Fibroblast of villous mesenchyme (primary cell): ENCODE measurements at regions not wholly inside any gene's neighbourhood (a gene's known extent, or its start where the extent isn't known, plus 50 kb on each side); places are given as distances from the start of the nearest gene placed in this dataset.

ENCODE experiments used
- DNase-seq: peaks from one replicate; pipeline ENCODE4 v3.0.0-alpha.2; 2010; ENCODE audit warnings: low read depth
- H3K4me3 ChIP-seq: 2 replicates; pipeline ENCODE4 v1.5.1; 2011; ENCODE audit warnings: low read depth, mild to moderate bottlenecking, low read length
- CTCF ChIP-seq: IDR thresholded peaks from 2 replicates; pipeline ENCODE4 v1.5.1; 2012; ENCODE audit warnings: low read depth, mild to moderate bottlenecking, low read length; ENCODE audit not compliant: insufficient read depth

GRCh38 chr7:46567858-46568257 is 646.8 kb upstream of the IGFBP3 start:
- no peak overlapping the region for H3K4me3 ChIP-seq
- no peak for TF ChIP-seq CTCF

GRCh38 chr7:46566097-46566774 is 645.2 kb upstream of the IGFBP3 start:
- no peak for DNase-seq
- TF ChIP-seq CTCF, result no peak
- H3K4me3 ChIP-seq, result no peak overlapping the region

More at GRCh38 chr7:46567858-46568257, 646.8 kb upstream of the IGFBP3 start:
- DNase-seq, result no peak

DNA sequence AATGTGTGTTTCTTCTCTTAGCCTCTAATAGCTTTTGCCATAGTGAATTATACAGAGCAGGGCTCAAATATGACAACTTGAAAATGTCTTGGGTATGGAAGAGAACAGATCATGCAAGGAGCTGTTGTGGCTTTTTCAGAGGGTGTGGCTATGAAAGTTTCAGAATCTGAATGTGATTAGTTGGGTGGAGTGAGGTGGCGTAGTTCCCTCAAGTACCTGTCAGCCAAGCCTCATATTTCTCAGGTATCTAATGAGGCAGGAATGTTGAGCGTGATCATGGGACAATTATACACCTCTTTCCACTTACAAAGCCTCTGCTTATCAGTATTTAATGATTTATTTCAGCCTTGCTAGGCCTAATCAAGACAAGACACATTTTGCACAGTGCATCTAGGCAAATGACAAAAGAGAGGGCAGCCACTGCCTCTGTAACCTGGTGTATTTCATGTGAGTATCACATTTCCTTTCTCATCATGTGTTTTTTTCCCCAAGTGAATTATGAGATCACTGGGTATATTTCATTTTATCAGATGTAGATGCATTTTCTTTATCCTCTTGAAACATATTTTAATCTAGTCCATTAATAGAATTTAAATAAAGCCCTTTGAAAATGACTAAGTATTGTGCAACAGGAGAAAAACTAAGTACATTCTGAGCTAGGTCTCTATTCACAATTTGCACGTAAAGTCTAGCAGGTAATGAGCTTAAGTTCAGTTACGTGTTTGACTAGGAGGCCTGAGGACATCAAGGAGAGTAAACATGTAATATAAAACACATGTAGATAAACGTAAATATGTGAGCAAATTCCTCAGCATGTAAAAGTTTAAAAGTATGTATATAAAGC is 644.4 kb upstream of the IGFBP3 start:
- no peak for DNase-seq
- no peak overlapping the region for H3K4me3 ChIP-seq
- TF ChIP-seq CTCF, result no peak

DNA sequence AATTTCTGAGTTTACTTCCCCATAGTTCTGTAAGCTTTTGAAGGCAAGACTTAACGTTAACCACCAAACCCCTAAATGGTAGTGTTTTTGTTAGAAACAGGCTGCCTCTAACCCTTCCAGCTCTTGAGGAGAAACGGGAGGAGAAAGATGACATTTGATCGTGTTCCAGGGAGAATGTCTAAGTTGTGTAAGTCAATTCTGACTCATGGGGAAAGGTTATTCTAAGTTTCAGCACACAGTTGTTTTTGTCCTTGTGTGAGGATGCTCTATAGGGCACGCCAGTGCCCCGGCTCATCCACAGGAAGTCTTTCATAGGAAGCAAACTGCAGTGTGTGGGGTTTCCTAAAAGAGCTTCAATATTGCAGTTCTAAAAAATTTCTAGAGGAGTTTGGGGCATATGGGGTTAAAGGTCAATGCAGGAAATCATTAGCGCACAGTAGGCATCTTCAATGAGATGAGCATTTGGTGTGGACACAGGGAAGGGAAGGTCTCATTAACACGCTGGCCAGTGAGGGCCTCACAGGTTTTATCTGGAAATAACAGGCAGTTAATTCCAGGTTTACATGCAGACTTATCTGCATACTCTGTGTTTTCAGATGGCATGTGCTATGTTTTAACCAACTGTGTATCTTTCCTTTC is 638.2 kb upstream of the IGFBP3 start:
- peak; percentile 90 for DNase-seq
- TF ChIP-seq CTCF, result no peak
- H3K4me3 ChIP-seq, result no peak overlapping the region

DNA sequence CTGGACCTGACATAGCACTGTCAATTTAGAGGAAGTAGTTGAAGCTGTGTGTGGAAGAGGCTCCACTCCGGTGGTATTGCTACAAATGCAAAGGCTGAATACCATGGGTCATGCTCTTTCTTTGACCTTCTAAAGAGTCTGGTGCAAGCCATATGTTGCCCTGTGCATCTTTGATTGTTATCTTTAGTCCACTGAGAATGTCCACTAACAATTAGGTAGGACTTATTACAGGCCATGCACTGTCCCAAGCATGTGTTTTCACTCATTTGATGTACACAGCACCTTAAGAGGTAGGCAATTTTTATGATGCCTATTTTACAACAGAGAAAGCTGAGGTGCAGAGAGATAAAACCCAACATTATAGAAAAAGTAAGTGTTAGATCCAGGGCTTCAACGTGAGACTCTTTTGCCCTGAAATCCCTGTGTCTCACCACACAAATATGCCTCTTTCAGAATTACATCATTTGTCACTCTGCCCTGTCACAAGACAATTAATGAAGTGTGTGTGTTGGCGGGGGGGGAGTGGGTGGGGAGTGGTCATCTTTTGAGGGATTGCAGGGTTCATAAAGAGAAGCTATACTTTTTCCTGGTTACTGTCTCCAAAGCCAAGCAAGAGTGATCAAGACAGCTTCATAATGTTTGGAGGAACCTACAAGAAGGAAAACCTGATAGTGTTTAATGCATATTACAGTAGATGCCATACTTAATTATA is 637.6 kb upstream of the IGFBP3 start:
- peak; percentile 63 for DNase-seq

More for the DNA sequence above, 637.6 kb upstream of the IGFBP3 start:
- no peak for TF ChIP-seq CTCF
- H3K4me3 ChIP-seq, result no peak overlapping the region
